ENCODE measurements at regions not wholly inside any gene's neighbourhood (a gene's known extent, or its start where the extent isn't known, plus 50 kb on each side); places are given as distances from the start of the nearest gene placed in this dataset.

GRCh38 chr11:45468267-45468856 lies 182.2 kb upstream of the SYT13 start:
- H3K36me3 ChIP-seq = no peaks in the 10 kb centered on the region
- H3K27me3 ChIP-seq = no peaks in the 10 kb centered on the region
- H3K4me1 ChIP-seq = peaks cover 0 to 4% (median 0%) of the 10 kb centered on the region in 3 donors
- H3K9me3 ChIP-seq = no peaks in the 10 kb centered on the region
- TF ChIP-seq CTCF (IDR thresholded peaks at IDR 0.05) = no peak
- 83 to 93% methylated on average over 7 of the region's 7 CpGs for WGBS, 2 donors
- FAIRE-seq (no peak), DNase-seq (no peak), ATAC-seq (no peak)
- intact Hi-C loops (cut with DNase I) = no loop called here
- no peak overlapping the region for H3K4me3 ChIP-seq
- H3K27ac ChIP-seq = no peak overlapping the region

- TF ChIP-seq CTCF (IDR thresholded peaks at IDR 0.05) = no peak
- FAIRE-seq = no peak
These were observed 177.4 kb upstream of the SYT13 start for GRCh38 chr11:45463541-45463940.

GRCh38 chr11:45461514-45461913 lies 175.4 kb upstream of the SYT13 start:
- H3K27ac ChIP-seq = no peak overlapping the region
- no peaks in the 10 kb centered on the region for H3K9me3 ChIP-seq
- intact Hi-C loops (cut with DNase I) = loop anchor here in 1 of 3 donors (5.0 kb wide), 1 partner anchor 141 kb away; no protein-coding TSS in a partner anchor
- DNase-seq (no peak), ATAC-seq (no peak), FAIRE-seq (no peak)
- H3K36me3 ChIP-seq = no peaks in the 10 kb centered on the region
- no peak overlapping the region for H3K4me3 ChIP-seq
- 37 to 46% methylated on average over 2 of the region's 2 CpGs for WGBS, 2 donors
- no peak for TF ChIP-seq CTCF (IDR thresholded peaks at IDR 0.05)
- no peaks in the 10 kb centered on the region for H3K4me1 ChIP-seq
- H3K27me3 ChIP-seq = no peaks in the 10 kb centered on the region

More at GRCh38 chr11:45463541-45463940, 177.4 kb upstream of the SYT13 start:
- ATAC-seq (no peak), DNase-seq (no peak)
- intact Hi-C loops (cut with DNase I) = loop anchor here in 1 of 3 donors (5.0 kb wide), 1 partner anchor 139 kb away; no protein-coding TSS in a partner anchor
- H3K27ac ChIP-seq = no peak overlapping the region
- H3K9me3 ChIP-seq = no peaks in the 10 kb centered on the region
- H3K27me3 ChIP-seq = no peaks in the 10 kb centered on the region
- no peaks in the 10 kb centered on the region for H3K4me1 ChIP-seq
- H3K36me3 ChIP-seq = no peaks in the 10 kb centered on the region
- H3K4me3 ChIP-seq = no peak overlapping the region
- WGBS, 2 donors = 93 to 94% methylated on average over 4 of the region's 4 CpGs

GRCh38 chr11:45459491-45459890 lies 173.3 kb upstream of the SYT13 start:
- whole genome bisulfite sequencing, 2 donors = 62 to 76% methylated on average over 5 of the region's 5 CpGs
- intact Hi-C loops (cut with DNase I) = no loop called here
- no peaks in the 10 kb centered on the region for H3K9me3 ChIP-seq
- DNase-seq (no peak), FAIRE-seq (no peak), ATAC-seq (no peak)
- no peak overlapping the region for H3K4me3 ChIP-seq
- no peak overlapping the region for H3K27ac ChIP-seq
- no peaks in the 10 kb centered on the region for H3K36me3 ChIP-seq
- TF ChIP-seq CTCF (IDR thresholded peaks at IDR 0.05) = no peak
- H3K4me1 ChIP-seq = no peaks in the 10 kb centered on the region
- H3K27me3 ChIP-seq = no peaks in the 10 kb centered on the region

GRCh38 chr11:45458269-45458668 lies 172.1 kb upstream of the SYT13 start:
- no peaks in the 10 kb centered on the region for H3K9me3 ChIP-seq
- 79 to 86% methylated on average over 4 of the region's 4 CpGs for WGBS, 2 donors
- DNase-seq = no peak
- H3K27ac ChIP-seq = no peak overlapping the region
- no peak overlapping the region for H3K4me3 ChIP-seq
- H3K36me3 ChIP-seq = no peaks in the 10 kb centered on the region
- no peak for TF ChIP-seq CTCF (IDR thresholded peaks at IDR 0.05)
- H3K4me1 ChIP-seq = no peaks in the 10 kb centered on the region
- intact Hi-C loops (cut with DNase I) = no loop called here
- H3K27me3 ChIP-seq = no peaks in the 10 kb centered on the region
- FAIRE-seq = no peak
- ATAC-seq = no peak
